T-helper 2 cell treated with Interferon-gamma antibody and Interleukin-4, amounts not matched to agents 5 μg/mL and 100 μg/mL, for 36 hours (primary cell): ENCODE measurements at regions not wholly inside any gene's neighbourhood (a gene's known extent, or its start where the extent isn't known, plus 50 kb on each side); places are given as distances from the start of the nearest gene placed in this dataset.

Experiments used
- DNase-seq: peaks from one replicate; pipeline ENCODE4 v3.0.0; 2021; ENCODE audit warnings: low spot score
- H3K27ac Mint-ChIP-seq: one replicate; pipeline ENCODE4 v1.8.0; 2021; ENCODE audit warnings: mild to moderate bottlenecking, mixed read lengths
- H3K27me3 Mint-ChIP-seq: one replicate; pipeline ENCODE4 v1.8.0; 2021; ENCODE audit warnings: low read depth, mixed read lengths
- H3K36me3 Mint-ChIP-seq: one replicate; pipeline ENCODE4 v1.8.0; 2021; ENCODE audit warnings: low read depth, mixed read lengths
- H3K4me1 Mint-ChIP-seq: one replicate; pipeline ENCODE4 v1.8.0; 2021; ENCODE audit warnings: low read depth, mixed read lengths
- H3K4me3 Mint-ChIP-seq: one replicate; pipeline ENCODE4 v1.8.0; 2022; ENCODE audit warnings: mild to moderate bottlenecking, moderate library complexity, mixed read lengths
- H3K9me3 Mint-ChIP-seq: one replicate; pipeline ENCODE4 v1.8.0; 2021; ENCODE audit warnings: mixed read lengths

- DNase-seq = no peak
- Mint-ChIP-seq H3K9me3 (no peaks in the 10 kb centered on the region), H3K4me1 (no peaks in the 10 kb centered on the region), H3K4me3 (no peak overlapping the region), H3K27me3 (peaks cover 5% of the 10 kb centered on the region), H3K27ac (no peak overlapping the region), H3K36me3 (no peaks in the 10 kb centered on the region)
These were observed 69.6 kb upstream of the SALL4 start for GRCh38 chr20:51871943-51872342.

- H3K27me3 Mint-ChIP-seq = no peaks in the 10 kb centered on the region
These were observed 66.7 kb upstream of the SALL4 start for GRCh38 chr20:51869002-51869401.

GRCh38 chr20:51867251-51867650, 64.9 kb upstream of the SALL4 start:
- Mint-ChIP-seq H3K27me3 (no peaks in the 10 kb centered on the region), H3K27ac (no peak overlapping the region), H3K4me1 (no peaks in the 10 kb centered on the region), H3K4me3 (no peak overlapping the region), H3K36me3 (no peaks in the 10 kb centered on the region), H3K9me3 (no peaks in the 10 kb centered on the region)
- no peak for DNase-seq

More at GRCh38 chr20:51869002-51869401, 66.7 kb upstream of the SALL4 start:
- H3K9me3 Mint-ChIP-seq = no peaks in the 10 kb centered on the region
- H3K4me1 Mint-ChIP-seq = no peaks in the 10 kb centered on the region
- H3K4me3 Mint-ChIP-seq = no peak overlapping the region
- H3K36me3 Mint-ChIP-seq = no peaks in the 10 kb centered on the region
- no peak overlapping the region for H3K27ac Mint-ChIP-seq
- DNase-seq = no peak

GRCh38 chr20:51864967-51865366, 62.6 kb upstream of the SALL4 start:
- Mint-ChIP-seq H3K4me3 (no peak overlapping the region), H3K4me1 (no peaks in the 10 kb centered on the region), H3K36me3 (no peaks in the 10 kb centered on the region), H3K27ac (no peak overlapping the region), H3K9me3 (no peaks in the 10 kb centered on the region), H3K27me3 (no peaks in the 10 kb centered on the region)
- DNase-seq = no peak

- DNase-seq = no peak
- Mint-ChIP-seq H3K27me3 (no peaks in the 10 kb centered on the region), H3K9me3 (no peaks in the 10 kb centered on the region), H3K4me3 (no peak overlapping the region), H3K27ac (no peak overlapping the region), H3K4me1 (no peaks in the 10 kb centered on the region), H3K36me3 (no peaks in the 10 kb centered on the region)
These were observed 60.5 kb upstream of the SALL4 start for GRCh38 chr20:51862796-51863195.

- no peak overlapping the region for H3K27ac Mint-ChIP-seq
- H3K4me1 Mint-ChIP-seq = no peaks in the 10 kb centered on the region
- H3K27me3 Mint-ChIP-seq = no peaks in the 10 kb centered on the region
- no peaks in the 10 kb centered on the region for H3K9me3 Mint-ChIP-seq
- no peaks in the 10 kb centered on the region for H3K36me3 Mint-ChIP-seq
- no peak for DNase-seq
- H3K4me3 Mint-ChIP-seq = no peak overlapping the region
These were observed 59.6 kb upstream of the SALL4 start for GRCh38 chr20:51861726-51862466.

- no peaks in the 10 kb centered on the region for H3K27me3 Mint-ChIP-seq
- no peak overlapping the region for H3K4me3 Mint-ChIP-seq
- no peak for DNase-seq
- no peaks in the 10 kb centered on the region for H3K9me3 Mint-ChIP-seq
- no peaks in the 10 kb centered on the region for H3K4me1 Mint-ChIP-seq
- no peaks in the 10 kb centered on the region for H3K36me3 Mint-ChIP-seq
- H3K27ac Mint-ChIP-seq = no peak overlapping the region
These were observed 58.0 kb upstream of the SALL4 start for GRCh38 chr20:51860111-51860882.

- no peaks in the 10 kb centered on the region for H3K27me3 Mint-ChIP-seq
- no peaks in the 10 kb centered on the region for H3K36me3 Mint-ChIP-seq
- H3K4me1 Mint-ChIP-seq = no peaks in the 10 kb centered on the region
- no peak overlapping the region for H3K27ac Mint-ChIP-seq
- no peaks in the 10 kb centered on the region for H3K9me3 Mint-ChIP-seq
- DNase-seq = no peak
- no peak overlapping the region for H3K4me3 Mint-ChIP-seq
These were observed 54.1 kb upstream of the SALL4 start for GRCh38 chr20:51856432-51856831.

- H3K36me3 Mint-ChIP-seq = no peaks in the 10 kb centered on the region
- H3K27me3 Mint-ChIP-seq = no peaks in the 10 kb centered on the region
- H3K4me1 Mint-ChIP-seq = no peaks in the 10 kb centered on the region
- H3K9me3 Mint-ChIP-seq = no peaks in the 10 kb centered on the region
- no peak for DNase-seq
- H3K27ac Mint-ChIP-seq = no peak overlapping the region
- no peak overlapping the region for H3K4me3 Mint-ChIP-seq
These were observed 52.6 kb upstream of the SALL4 start for GRCh38 chr20:51854921-51855320.
